Lower leg skin (tissue), 3 donors: ENCODE measurements at regions not wholly inside any gene's neighbourhood (a gene's known extent, or its start where the extent isn't known, plus 50 kb on each side); places are given as distances from the start of the nearest gene placed in this dataset.

Experiments
- CTCF ChIP-seq, 3 donors: fragments of 450-650 bp; IDR thresholded peaks; one replicate each; pipeline ENCODE4 v1.5.1; 2016; ENCODE audit warnings: antibody characterized with exemption in 3 of 3, mild to moderate bottlenecking in 3 of 3, moderate library complexity in 2 of 3
- POLR2A ChIP-seq, 2 donors: fragments of 450-650 bp; IDR thresholded peaks; one replicate each; pipeline ENCODE4 v1.6.1; 2016 to 2017; ENCODE audit warnings: antibody characterized with exemption in 2 of 2, mild to moderate bottlenecking in 1 of 2, moderate library complexity in 1 of 2

GRCh38 chrX:39672405-39672804 lies 425.4 kb downstream of the BCOR start:
- TF ChIP-seq CTCF (IDR thresholded peaks at IDR 0.05) (no peak), POLR2A (IDR thresholded peaks at IDR 0.05) (no peak)
